C4-2B (cell line): ENCODE measurements at regions not wholly inside any gene's neighbourhood (a gene's known extent, or its start where the extent isn't known, plus 50 kb on each side); places are given as distances from the start of the nearest gene placed in this dataset.

Experiments
- H3K27ac ChIP-seq: fragments of 450-650 bp; 2 replicates; pipeline ENCODE4 v1.5.1; 2017
- CTCF ChIP-seq: fragments of 450-650 bp; conservative IDR thresholded peaks from 2 replicates; pipeline ENCODE4 v1.5.1; 2017; ENCODE audit warnings: mild to moderate bottlenecking
- ZFX ChIP-seq: fragments of 450-650 bp; IDR thresholded peaks from 2 replicates; pipeline ENCODE4 v1.6.1; 2017

- TF ChIP-seq CTCF (no peak), ZFX (no peak)
- H3K27ac ChIP-seq = no peak overlapping the region
Measured at GRCh38 chr12:30840715-30841114, 85.8 kb upstream of the TSPAN11 start.

- no peak for TF ChIP-seq ZFX
- no peak for TF ChIP-seq CTCF
- no peak overlapping the region for H3K27ac ChIP-seq
Measured at GRCh38 chr12:30839643-30840220, 85.0 kb upstream of the CAPRIN2 start.

GRCh38 chr12:30837595-30837994 lies 82.8 kb upstream of the CAPRIN2 start:
- no peak; the same call in 1 of the 2 replicates for TF ChIP-seq CTCF
- no peak for TF ChIP-seq ZFX
- no peak overlapping the region for H3K27ac ChIP-seq

- TF ChIP-seq CTCF (no peak), ZFX (no peak)
- no peak overlapping the region for H3K27ac ChIP-seq
Measured at GRCh38 chr12:30836656-30837445, 82.1 kb upstream of the CAPRIN2 start.

GRCh38 chr12:30835216-30835615 lies 80.5 kb upstream of the CAPRIN2 start:
- TF ChIP-seq ZFX (no peak), CTCF (no peak)
- H3K27ac ChIP-seq = no peak overlapping the region

- TF ChIP-seq CTCF (no peak), ZFX (no peak)
- H3K27ac ChIP-seq = no peak overlapping the region
Measured at GRCh38 chr12:30830751-30831150, 76.0 kb upstream of the CAPRIN2 start.

GRCh38 chr12:30829876-30830275 lies 75.1 kb upstream of the CAPRIN2 start:
- no peak for TF ChIP-seq CTCF
- no peak for TF ChIP-seq ZFX
- no peak overlapping the region for H3K27ac ChIP-seq
